K562 (cell line): ENCODE measurements at regions not wholly inside any gene's neighbourhood (a gene's known extent, or its start where the extent isn't known, plus 50 kb on each side); places are given as distances from the start of the nearest gene placed in this dataset.

Experiments used
- CHD2 ChIP-seq: IDR thresholded peaks from 2 replicates; pipeline ENCODE4 v1.6.1; 2011; ENCODE audit warnings: low read depth, low read length
- CHD7 ChIP-seq: fragments of 200-600 bp; sonication (generic); IDR thresholded peaks from one replicate; pipeline ENCODE4 v1.6.1; 2012; ENCODE audit warnings: mild to moderate bottlenecking, low read depth, low read length, inconsistent platforms
- EHMT2 ChIP-seq: fragments of 450-650 bp; IDR thresholded peaks from 2 replicates; pipeline ENCODE4 v1.6.1; 2018; ENCODE audit warnings: antibody characterized with exemption
- FUS ChIP-seq: fragments of 200-400 bp; formaldehyde crosslinking; optimal IDR thresholded peaks from 2 replicates; pipeline ENCODE3; 2017; ENCODE audit warnings: low read depth, low read length
- IFI16 ChIP-seq: fragments of 250-450 bp; sonication (Bioruptor Pico); IDR thresholded peaks from 2 replicates; pipeline ENCODE4 v2.1.2; 2022; ENCODE audit warnings: mild to moderate bottlenecking, inconsistent platforms
- MAFG ChIP-seq: fragments of 450-650 bp; conservative IDR thresholded peaks from 2 replicates; pipeline ENCODE4 v1.6.1; 2016; ENCODE audit warnings: missing genetic modification characterization, missing compliant biosample characterization
- MTA2 ChIP-seq: fragments of 450-650 bp; IDR thresholded peaks from 2 replicates; pipeline ENCODE4 v1.6.1; 2016; ENCODE audit warnings: low read depth
- NCOA1 ChIP-seq: fragments of 450-650 bp; IDR thresholded peaks from 2 replicates; pipeline ENCODE4 v1.6.1; 2016; ENCODE audit warnings: low read depth
- PKNOX1 ChIP-seq: fragments of 450-650 bp; IDR thresholded peaks from 2 replicates; pipeline ENCODE4 v1.6.1; 2016
- PPARD ChIP-seq: fragments of 250-450 bp; sonication (Bioruptor Pico); IDR thresholded peaks from 2 replicates; pipeline ENCODE4 v1.8.0; 2022; ENCODE audit warnings: inconsistent platforms, mild to moderate bottlenecking, moderate library complexity
- SIX5 ChIP-seq, 2 experiments: IDR thresholded peaks; 2 replicates each; pipeline ENCODE4 v1.6.1; 2011; ENCODE audit warnings: low read length in 2 of 2, borderline replicate concordance in 1 of 2, low read depth in 1 of 2, mild to moderate bottlenecking in 1 of 2, moderate library complexity in 1 of 2; ENCODE audit not compliant: insufficient read depth in 1 of 2
- SMARCE1 ChIP-seq: fragments of 450-650 bp; IDR thresholded peaks from 2 replicates; pipeline ENCODE4 v1.7.1; 2016; ENCODE audit warnings: mild to moderate bottlenecking
- U2AF1 ChIP-seq: fragments of 200-400 bp; formaldehyde crosslinking; optimal IDR thresholded peaks from 2 replicates; pipeline ENCODE3; 2017; ENCODE audit warnings: mild to moderate bottlenecking, low read depth, low read length, moderate library complexity
- USF1 ChIP-seq: sonication (generic); formaldehyde crosslinking; IDR thresholded peaks from 2 replicates; pipeline ENCODE4 v1.9.0; 2022; ENCODE audit warnings: mild to moderate bottlenecking, missing genetic modification reagents
- USF2 ChIP-seq: sonication (generic); formaldehyde crosslinking; IDR thresholded peaks from 2 replicates; pipeline ENCODE4 v1.5.0; 2020; ENCODE audit warnings: missing genetic modification reagents
- ZNF121 ChIP-seq: sonication (generic); formaldehyde crosslinking; conservative IDR thresholded peaks from 2 replicates; pipeline ENCODE4 v1.8.0; 2022; ENCODE audit warnings: missing genetic modification reagents
- ZNF347 ChIP-seq: fragments of 450-650 bp; formaldehyde crosslinking; IDR thresholded peaks from 2 replicates; pipeline ENCODE4 v1.4.0; 2020; ENCODE audit warnings: low read depth, mild to moderate bottlenecking, moderate library complexity

- TF ChIP-seq CHD7 (no peak), CHD2 (no peak), PKNOX1 (peak; percentile 78), PPARD (CRISPR knock-in tag) (no peak), USF2 (CRISPR knock-in tag) (no peak; the same call in 1 of the 2 replicates), SIX5 (IDR thresholded peaks at IDR 0.05; ENCODE audit: borderline replicate concordance in 1 of 2, insufficient read depth in 1 of 2, low read depth in 1 of 2, low read length in 2 of 2) (no peak), MAFG (no peak), FUS (no peak), IFI16 (CRISPR knock-in tag) (no peak), MTA2 (peak; percentile 70), SMARCE1 (no peak), ZNF121 (CRISPR knock-in tag) (no peak), ZNF347 (CRISPR knock-in tag) (no peak), USF1 (peak; percentile 46; the same call in 1 of the 2 replicates), NCOA1 (no peak; the same call in 1 of the 2 replicates), U2AF1 (no peak), EHMT2 (no peak)
Observed at GRCh38 chr1:224061436-224061835, 52.5 kb upstream of the FBXO28 start (continued).
